RWPE2 (cell line): ENCODE measurements at regions not wholly inside any gene's neighbourhood (a gene's known extent, or its start where the extent isn't known, plus 50 kb on each side); places are given as distances from the start of the nearest gene placed in this dataset.

Experiments used
- ATAC-seq: fragments of 200-7000 bp; cut with Tn5 transposase; 3 replicates; pipeline ENCODE4 v1.9.1; 2021; ENCODE audit warnings: low read depth
- DNase-seq: peaks from one replicate; pipeline ENCODE4 v3.0.0-alpha.2; 2020; ENCODE audit warnings: low spot score
- H3K27ac ChIP-seq: fragments of 450-650 bp; 2 replicates; pipeline ENCODE4 v1.5.1; 2017; ENCODE audit warnings: mild to moderate bottlenecking; ENCODE audit not compliant: poor library complexity, severe bottlenecking
- H3K27me3 ChIP-seq: fragments of 250-450 bp; sonication (Bioruptor Pico); 2 replicates; pipeline ENCODE4 v1.5.1; 2021; ENCODE audit warnings: mild to moderate bottlenecking, moderate library complexity; ENCODE audit not compliant: insufficient read depth, poor library complexity, severe bottlenecking
- H3K36me3 ChIP-seq: fragments of 250-450 bp; sonication (Bioruptor Pico); 2 replicates; pipeline ENCODE4 v1.5.1; 2020; ENCODE audit warnings: low read depth, mild to moderate bottlenecking, moderate library complexity
- H3K4me1 ChIP-seq: fragments of 250-450 bp; sonication (Bioruptor Pico); 2 replicates; pipeline ENCODE4 v1.5.1; 2021; ENCODE audit warnings: mild to moderate bottlenecking, moderate library complexity; ENCODE audit not compliant: insufficient read depth, poor library complexity, severe bottlenecking
- H3K4me3 ChIP-seq: fragments of 250-450 bp; sonication (Bioruptor Pico); 2 replicates; pipeline ENCODE4 v1.5.1; 2021; ENCODE audit warnings: mild to moderate bottlenecking, moderate library complexity; ENCODE audit not compliant: severe bottlenecking
- H3K9me3 ChIP-seq: fragments of 250-450 bp; sonication (Bioruptor Pico); 2 replicates; pipeline ENCODE4 v1.5.1; 2021; ENCODE audit warnings: mild to moderate bottlenecking, moderate library complexity; ENCODE audit not compliant: severe bottlenecking
- CTCF ChIP-seq: fragments of 450-650 bp; IDR thresholded peaks from one replicate; pipeline ENCODE4 v1.5.1; 2017; ENCODE audit warnings: mild to moderate bottlenecking, moderate library complexity; ENCODE audit not compliant: poor library complexity, severe bottlenecking

GRCh38 chr4:3849140-3849539 is 83.0 kb downstream of the ADRA2C start:
- ATAC-seq (no peak), DNase-seq (no peak)
- TF ChIP-seq CTCF: no peak
- Histone ChIP-seq H3K27me3 (peaks cover 22% of the 10 kb centered on the region), H3K27ac (no peak overlapping the region), H3K4me1 (no peaks in the 10 kb centered on the region), H3K9me3 (no peaks in the 10 kb centered on the region), H3K36me3 (no peaks in the 10 kb centered on the region), H3K4me3 (no peak overlapping the region)

DNA sequence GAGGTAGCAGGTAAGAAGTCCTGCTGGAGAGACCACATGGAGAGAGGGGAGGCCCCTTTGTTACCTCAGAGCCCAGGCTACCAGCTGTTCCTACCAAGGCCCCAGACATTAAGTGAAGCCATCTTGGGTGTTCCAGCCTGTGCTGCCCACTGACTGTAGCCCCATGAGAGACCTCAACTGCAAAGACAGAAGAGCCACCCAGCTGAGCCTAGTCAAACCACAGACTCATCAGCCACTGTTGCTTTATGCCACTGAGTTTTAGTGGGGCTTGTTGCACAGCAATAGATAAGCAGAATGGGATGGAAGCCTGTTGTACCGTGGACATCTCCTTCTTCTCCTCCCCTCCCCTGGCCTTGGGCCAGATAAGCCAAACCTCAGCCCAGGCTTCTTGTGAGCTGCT is 83.9 kb downstream of the ADRA2C start:
- no peak for ATAC-seq

DNA sequence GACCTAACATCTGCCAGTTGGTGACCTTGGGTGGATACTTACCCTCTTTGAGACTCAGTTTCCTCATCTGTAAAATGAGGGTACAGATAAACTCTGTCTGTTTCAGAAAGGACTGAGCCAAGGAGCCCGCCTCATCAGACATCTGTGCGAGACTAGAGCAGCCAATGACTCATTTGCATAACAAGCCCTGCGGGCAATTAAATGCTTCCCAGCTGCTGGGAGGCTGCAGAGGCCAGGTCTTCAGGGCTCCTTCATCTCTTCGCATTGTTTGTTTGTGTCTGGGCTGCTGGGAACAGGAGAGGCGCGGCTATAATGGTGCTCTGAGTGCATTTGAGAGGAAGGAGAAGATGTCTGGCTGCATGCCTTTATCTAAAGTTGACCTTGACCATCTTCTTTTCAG is 85.0 kb downstream of the ADRA2C start:
- no peaks in the 10 kb centered on the region for H3K4me1 ChIP-seq
- TF ChIP-seq CTCF: no peak
- no peaks in the 10 kb centered on the region for H3K9me3 ChIP-seq
- H3K4me3 ChIP-seq: no peak overlapping the region
- ATAC-seq: peak; percentile 58; the same call in 2 of the 3 replicates
- no peaks in the 10 kb centered on the region for H3K36me3 ChIP-seq
- peaks cover 31% of the 10 kb centered on the region for H3K27me3 ChIP-seq
- H3K27ac ChIP-seq: no peak overlapping the region
- DNase-seq: no peak

More for the DNA sequence above, 83.9 kb downstream of the ADRA2C start:
- H3K27ac ChIP-seq: no peak overlapping the region
- no peaks in the 10 kb centered on the region for H3K9me3 ChIP-seq
- peaks cover 24% of the 10 kb centered on the region for H3K27me3 ChIP-seq
- no peak for DNase-seq
- H3K4me1 ChIP-seq: no peaks in the 10 kb centered on the region
- no peaks in the 10 kb centered on the region for H3K36me3 ChIP-seq
- no peak for TF ChIP-seq CTCF
- H3K4me3 ChIP-seq: no peak overlapping the region

DNA sequence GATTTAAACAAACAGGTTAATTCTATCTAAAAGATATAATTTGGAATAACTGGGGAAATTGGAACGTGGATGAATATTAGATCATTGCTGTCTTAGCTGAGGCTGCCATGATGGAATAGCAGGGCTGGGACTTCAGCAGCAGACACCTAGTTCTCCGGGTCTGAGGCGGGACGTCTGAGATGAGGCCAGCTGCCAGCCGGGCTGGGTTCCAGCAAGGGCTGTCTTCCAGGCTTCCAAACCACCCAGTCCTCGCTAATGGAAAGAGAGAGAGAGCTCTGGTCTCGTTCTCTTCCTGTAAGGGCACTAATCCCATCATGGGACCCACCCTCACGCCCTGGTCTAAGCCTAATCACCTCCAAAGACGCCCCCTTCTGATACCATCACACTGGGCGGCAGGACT is 85.7 kb downstream of the ADRA2C start:
- no peak for TF ChIP-seq CTCF
- H3K4me3 ChIP-seq: no peak overlapping the region
- peaks cover 31% of the 10 kb centered on the region for H3K27me3 ChIP-seq
- no peak overlapping the region for H3K27ac ChIP-seq
- H3K36me3 ChIP-seq: no peaks in the 10 kb centered on the region
- H3K9me3 ChIP-seq: no peaks in the 10 kb centered on the region
- no peak for ATAC-seq
- no peaks in the 10 kb centered on the region for H3K4me1 ChIP-seq
- DNase-seq: no peak

GRCh38 chr4:3852309-3852708 is 86.1 kb downstream of the ADRA2C start:
- Histone ChIP-seq H3K27me3 (peaks cover 31% of the 10 kb centered on the region), H3K36me3 (no peaks in the 10 kb centered on the region), H3K27ac (no peak overlapping the region), H3K9me3 (no peaks in the 10 kb centered on the region), H3K4me1 (no peaks in the 10 kb centered on the region), H3K4me3 (no peak overlapping the region)
- ATAC-seq (no peak), DNase-seq (no peak)
- no peak for TF ChIP-seq CTCF
